ENCODE measurements at regions not wholly inside any gene's neighbourhood (a gene's known extent, or its start where the extent isn't known, plus 50 kb on each side); places are given as distances from the start of the nearest gene placed in this dataset.
A peak's percentile ranks its signal among the peaks of the same experiment; 100 is the strongest.

DNA sequence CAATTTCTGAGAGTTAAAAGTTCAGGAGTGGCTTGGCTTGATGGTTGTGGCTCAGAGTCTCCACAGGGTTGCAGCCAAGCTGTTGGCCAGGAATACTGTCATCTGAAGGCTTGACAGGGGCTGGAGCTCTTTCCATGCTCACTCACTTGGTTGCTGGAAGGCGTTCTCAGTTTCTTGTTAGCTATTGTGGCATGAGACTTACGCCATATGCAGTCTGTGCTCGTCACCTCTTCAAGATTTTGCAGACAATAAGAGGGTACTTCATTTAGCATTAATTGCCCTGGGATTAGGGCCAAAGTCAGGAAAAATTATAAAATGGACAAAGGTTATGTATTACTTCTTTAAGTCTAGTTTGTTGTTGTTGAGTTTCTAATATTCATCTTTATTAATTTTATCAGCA, 380.6 kb upstream of the MAP3K7 start:
- no peak for DNase-seq (ENCODE audit: low spot score)

DNA sequence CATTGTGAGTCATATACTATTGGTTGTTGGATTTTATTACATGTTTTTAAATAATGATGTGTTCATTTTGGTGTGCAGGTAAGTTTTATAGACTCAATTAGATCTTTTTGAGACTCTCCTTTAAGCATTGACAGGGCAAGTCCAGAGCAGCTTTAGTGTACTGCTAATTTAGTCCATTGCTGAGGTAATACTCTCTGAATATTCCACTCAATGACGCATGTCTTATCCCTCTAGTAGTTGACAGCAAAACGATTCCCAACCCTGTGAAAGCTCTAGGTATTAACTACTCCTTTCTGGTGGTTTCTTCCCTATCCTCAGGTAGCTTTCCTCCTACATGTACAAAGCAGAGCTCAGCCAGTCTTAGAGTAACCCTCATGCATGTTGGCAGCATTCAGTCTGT, 373.5 kb upstream of the MAP3K7 start:
- DNase-seq (ENCODE audit: low spot score) = no peak

DNA sequence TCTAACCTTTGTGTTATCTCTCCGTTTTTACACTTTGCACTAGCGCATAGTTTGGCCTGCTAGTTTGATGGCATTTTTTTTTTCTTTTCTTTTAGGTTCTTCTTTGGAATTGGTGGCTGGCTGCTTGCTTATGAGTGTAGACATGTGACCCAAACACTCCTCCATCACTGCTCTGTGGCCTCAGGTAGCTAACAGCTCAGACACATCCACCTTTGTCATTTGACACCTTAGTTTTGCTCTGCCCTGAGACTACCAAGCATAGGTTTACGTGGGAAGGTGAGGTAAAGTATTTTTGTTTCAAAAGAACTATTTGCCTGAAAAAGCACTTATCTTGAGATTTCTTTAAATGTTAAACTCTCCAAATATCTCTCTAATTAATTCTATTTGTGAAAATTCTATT, 368.4 kb upstream of the MAP3K7 start:
- DNase-seq (ENCODE audit: low spot score) = no peak

DNA sequence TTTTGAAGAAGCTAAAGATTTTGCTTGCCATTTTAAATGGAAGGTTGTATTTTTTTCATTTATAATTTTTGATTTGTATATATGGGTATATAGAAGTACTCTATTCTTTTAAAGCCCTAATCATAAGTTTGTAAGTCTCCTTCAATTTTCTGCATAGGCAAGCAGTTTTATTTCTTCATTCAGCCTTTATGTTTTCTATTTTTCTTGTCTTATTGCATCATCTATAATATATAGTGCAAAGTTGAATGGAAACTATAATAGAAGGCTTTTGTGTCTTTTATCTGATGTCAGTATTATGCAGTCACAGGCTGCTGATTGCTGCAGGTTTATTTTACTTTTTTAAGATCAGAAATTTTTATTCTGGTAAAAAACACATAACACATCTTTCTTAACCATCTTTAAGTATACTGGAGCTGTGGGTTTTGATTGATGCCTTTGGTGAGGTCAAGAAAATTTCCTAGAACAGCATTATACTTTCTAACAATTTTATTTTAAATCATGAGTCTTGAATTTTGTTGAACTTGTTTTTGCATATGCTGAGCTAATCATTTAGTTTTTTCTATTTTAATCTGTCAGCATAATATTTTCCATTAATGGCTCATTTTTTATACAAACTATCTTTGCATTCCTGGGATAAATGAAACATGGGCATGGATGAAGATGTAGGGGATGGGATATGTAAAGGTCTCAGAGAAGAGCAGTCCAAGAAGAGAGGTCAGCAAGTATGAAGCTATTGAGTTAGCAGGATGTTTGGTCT, 366.7 kb upstream of the MAP3K7 start:
- no peak for DNase-seq (ENCODE audit: low spot score)

DNA sequence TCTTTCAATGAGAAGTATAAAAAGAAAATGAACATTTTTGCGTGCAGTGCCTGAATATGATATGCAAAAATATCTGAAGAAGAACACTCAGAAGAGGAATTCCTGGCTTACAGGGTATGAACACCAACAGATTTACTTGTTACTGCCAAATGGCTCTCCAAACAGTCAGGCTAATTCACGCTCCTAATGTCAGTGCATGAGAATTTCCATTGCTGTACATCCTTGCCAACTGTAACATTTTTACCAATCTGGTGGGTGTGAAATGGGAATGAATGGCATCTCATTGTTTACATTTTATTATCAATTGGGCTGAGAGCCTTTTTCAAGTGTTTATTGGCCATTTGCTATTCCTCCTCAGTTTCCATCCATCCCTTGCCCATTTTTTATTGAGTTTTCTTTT, 365.3 kb upstream of the MAP3K7 start:
- DNase-seq (ENCODE audit: low spot score) = no peak

DNA sequence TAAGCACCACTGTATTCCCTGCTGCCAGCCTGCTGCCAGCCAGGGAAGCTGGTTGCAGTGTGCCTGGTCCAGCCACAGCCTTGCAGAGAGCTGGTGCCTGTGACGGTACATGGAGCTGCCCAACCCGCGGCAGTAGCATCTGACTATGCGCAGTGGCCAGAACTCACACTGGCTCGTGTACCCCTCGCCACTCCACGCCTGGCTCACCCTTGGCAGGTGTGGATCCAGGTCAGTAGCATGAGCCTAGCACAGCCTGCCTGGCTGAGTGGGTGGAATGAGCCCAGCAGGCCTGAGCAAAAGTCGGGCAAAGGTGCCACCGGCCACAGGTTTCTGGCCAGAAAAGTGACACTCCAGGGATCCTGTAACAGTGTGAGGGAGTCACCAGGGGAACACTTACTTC, 361.7 kb upstream of the MAP3K7 start:
- DNase-seq (ENCODE audit: low spot score) = no peak

DNA sequence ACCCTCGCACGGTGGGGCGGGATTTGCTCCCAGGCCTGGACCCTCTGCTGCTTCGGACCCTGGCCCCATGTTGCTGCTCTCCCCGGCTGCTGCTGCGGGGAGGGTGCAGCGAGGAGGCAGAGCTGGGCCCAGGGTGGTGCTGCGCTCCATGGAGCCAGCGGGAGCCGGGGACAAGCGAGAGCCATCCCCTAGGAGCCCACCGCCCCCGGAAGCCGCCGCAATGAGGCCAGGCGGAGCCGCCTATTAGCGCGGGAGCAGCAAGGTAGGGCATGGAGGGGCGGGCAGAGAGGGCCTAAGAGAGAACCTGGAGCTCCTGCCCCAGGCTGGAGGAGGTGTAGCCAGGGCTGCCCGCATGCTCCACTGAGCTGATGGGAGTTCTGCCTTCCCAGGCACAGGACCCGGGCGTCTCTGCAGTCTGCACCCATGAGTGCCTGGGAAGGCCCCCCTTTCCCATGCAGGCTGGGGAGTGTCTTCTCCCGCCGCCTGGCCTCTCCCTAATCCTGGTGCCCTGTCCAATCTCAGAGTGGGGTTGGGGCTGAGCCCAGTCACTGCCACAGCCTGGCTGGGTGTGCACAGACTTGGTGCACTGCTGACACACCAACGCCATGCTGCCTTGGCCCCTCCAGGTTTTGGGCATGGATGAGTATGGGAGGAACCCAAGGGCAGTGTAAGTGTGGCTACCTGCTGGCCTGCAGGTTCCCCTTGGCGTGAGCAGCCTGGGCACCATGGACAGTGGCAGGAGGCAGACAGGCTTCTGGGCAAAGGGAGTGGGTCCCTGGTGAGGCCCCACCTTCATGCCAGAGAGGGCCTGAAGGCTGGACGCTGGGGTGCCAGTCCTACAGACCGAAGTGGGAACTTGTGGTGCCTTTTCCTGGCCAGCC, 360.6 kb upstream of the MAP3K7 start:
- no peak for DNase-seq (ENCODE audit: low spot score)

DNA sequence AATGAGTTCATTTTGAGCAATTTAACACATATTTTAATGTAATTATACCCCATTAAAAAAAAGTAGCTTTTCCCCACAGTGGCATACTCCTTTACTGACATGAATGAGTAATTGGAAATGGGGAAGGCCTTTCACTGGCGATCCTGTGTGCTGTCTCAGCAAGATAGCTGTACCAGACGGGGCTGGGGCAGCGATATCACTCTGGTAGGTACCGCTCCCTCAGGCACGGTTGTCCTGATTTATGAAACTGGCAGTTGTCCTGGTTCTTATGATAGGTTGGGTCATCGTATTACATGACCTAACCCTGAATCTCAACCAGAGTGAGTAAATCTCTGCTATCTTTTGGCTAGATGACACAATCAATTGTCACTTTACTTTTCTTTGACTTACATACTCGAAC, 355.0 kb upstream of the MAP3K7 start:
- DNase-seq (ENCODE audit: low spot score) = no peak

DNA sequence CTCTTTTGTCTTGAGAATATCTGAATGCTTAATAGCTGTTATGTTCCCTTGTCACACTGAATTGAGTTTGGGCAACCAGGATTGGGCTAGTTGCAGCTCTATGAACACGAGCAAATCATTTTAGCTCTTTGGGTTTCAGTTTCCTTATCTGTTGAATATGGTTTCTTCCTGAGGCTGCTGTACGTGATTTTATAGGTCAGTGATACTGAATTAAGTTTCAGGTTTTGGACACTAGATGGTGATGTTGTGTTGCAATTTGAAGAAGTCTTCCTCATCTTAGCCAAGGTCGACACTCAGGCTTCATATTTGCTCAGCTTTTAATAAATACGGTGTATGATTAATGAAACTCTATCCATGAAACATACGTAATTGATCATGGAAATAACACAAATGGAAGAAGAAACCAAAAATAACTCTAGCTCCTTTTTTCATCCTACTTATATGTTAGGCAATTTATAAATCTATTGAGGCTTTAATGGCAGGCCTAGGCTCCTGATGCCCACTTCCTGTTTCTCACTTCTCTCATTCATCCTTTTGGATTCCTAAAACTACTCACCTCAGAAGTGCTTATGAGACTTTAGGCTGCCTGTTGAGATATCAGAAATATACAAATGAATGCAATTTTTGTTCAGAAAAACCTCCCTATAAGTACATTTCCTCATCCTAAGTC, 354.1 kb upstream of the MAP3K7 start:
- DNase-seq (ENCODE audit: low spot score) = peak; percentile 54

DNA sequence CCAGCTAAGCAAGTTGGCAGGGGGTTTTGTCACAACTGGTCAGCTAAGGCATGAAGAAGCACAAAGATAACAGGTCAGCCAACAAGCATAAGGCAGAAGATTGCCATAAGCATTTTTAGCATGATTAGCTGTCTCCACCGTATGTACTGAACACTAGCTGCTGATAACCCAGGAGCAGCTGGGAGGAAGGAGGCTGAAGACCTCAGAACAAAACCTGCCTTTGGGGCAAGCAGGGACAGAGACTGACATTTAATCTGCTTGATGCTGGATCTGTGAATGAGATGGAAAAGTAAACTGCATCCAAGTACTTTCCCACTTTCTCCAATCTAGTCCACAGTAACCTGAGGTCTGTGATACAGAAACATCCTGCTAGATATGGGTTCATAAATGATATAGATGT, 353.0 kb upstream of the MAP3K7 start:
- DNase-seq (ENCODE audit: low spot score) = no peak

DNA sequence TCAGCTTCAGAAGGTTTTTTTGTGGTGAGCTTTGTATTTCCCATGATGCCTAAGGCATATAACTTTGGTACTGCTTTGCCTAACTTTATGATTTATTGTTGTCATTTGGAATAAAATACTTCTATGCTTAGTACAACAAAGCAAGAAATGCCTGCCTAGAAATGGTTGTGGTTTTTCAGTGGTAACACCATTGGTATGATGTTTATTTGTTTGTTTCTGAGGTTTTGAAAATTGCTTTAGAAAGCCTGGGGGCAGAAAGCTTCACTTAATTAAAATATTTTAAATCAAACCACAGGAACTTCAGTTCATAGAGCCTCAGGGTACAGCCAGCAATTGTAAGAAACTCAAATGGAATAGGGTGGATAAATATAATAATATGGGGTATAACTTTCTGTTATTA, 351.2 kb upstream of the MAP3K7 start:
- no peak for DNase-seq (ENCODE audit: low spot score)

DNA sequence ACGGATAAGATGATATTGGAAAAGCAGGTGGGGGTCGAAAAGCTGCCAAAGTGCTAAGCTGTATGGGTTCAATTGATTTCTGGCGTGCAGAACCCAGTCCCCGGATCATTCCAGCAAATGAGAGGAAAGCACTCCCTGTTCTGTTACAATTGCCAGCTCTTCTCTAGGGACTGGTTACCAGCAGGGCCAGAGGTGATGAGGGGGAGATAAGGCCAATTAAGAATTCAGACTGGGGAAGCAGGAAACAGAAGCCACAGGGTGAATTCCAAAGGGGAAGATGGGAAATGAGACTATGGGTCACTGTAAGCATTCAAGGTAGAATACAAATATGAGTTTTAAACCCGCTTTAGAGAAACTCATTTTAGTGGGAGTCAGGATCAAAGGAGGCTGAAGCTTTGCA, 349.4 kb upstream of the MAP3K7 start:
- DNase-seq (ENCODE audit: low spot score) = no peak

DNA sequence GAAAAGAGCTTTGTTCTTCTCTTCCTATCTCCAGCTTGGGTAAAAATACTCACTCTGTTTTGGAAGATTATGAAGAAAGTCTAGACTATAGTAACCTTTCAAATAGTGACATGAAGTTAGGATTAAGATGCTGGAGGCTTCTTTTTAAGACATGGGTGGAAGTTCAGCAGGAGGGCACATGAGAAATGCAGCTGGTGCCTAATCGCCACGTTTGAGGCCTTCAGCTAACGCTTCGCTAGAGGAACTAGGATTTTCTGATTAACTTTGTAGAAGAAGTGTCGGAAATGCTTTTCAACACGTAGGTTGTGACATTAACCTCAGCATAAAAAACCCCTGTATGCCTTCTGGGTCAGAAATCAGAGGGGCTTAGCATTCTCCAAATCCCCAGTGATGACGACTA, 348.1 kb upstream of the MAP3K7 start:
- no peak for DNase-seq (ENCODE audit: low spot score)

DNA sequence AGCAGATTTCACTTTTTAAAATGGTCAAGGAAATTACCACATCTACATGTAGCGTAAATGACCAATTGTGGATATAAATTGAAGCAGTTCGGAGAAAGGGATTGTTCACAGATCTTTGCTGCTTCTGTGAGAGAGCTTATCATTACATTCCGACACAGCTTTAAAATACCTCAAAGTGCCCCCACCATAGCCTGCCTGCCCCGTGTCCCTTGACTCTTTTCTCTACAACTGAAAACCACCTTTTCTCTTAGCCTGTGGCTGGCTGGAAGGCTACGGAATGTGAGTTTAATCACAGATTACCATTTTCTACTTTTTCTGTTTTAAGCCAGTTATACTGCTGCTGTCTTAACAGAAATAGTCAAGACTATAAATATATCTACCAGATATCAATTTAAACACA, 347.2 kb upstream of the MAP3K7 start:
- no peak for DNase-seq (ENCODE audit: low spot score)

DNA sequence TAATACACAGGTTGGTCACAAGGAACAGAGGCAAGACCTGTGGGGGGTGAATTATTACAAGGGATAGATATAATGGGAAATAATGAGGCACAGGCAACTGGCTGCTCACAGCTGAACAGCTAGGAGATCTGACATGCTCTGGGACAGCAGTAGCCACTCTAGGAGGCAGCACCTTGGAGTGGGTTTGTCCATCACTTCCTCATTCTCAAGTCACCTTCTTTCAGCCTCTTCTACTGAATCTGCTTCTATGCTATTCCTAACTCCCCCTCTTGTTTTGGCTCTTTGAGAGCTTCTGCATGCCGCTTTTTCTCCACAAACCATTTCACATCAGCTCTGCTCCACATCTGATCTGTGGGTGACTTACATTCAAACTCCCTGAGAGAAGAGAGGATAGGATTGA, 345.5 kb upstream of the MAP3K7 start:
- no peak for DNase-seq (ENCODE audit: low spot score)

DNA sequence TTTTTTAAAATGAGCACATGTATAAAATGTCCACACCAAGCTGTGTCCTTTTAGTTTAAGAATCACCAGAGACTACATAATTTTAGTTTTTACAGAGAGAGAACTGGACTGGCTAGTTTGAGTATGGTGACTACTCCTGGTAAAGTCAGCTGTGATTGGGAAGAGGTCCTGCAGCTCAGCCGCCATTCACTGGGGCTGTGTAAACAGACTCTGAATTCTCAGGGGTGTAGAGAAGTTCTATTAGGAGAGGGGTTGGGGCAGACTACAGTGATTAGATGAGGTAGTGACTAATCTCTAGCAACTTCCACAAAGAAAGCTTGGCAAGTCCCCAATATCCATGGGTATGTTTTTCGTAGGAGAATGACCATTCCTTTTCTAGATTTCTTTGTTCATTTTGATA, 341.2 kb upstream of the MAP3K7 start:
- no peak for DNase-seq (ENCODE audit: low spot score)

DNA sequence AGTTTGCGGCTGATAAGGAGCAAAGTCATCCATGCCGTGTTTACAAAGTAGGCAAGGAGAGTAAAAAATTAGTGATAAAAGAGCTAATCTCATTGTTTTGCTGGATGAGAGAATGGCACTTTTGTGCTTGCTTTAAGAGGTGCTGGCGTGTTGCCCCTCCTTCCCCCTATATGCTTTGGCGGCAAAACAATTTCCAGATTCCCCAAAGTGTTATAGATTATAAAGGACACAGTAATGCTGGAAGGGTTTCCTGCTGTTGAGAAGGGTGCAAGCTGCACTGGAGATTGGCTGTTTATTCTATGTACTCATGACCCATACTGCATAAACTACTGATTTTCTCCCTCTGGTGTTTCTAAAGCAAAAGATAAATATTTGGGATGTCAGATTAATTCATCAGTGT, 338.9 kb upstream of the MAP3K7 start:
- DNase-seq (ENCODE audit: low spot score) = no peak

DNA sequence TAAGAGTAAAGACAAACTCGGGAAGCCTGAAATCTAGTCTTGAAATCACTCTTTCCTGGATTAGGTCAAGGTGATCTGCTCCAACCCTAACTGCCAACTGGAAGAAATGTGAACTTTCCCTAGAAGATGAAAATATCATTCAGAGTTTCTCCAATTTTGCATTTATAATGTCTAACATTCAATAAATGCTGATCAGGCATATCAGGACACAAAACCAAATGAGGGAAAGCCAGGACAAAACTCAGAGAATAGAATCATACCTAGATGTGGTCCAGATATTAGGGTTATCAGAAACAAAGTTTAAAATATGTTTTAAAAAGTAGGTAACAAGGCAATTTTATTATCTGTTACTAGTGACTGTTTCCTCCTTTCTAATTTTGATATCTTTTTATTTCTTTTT, 335.5 kb upstream of the MAP3K7 start:
- no peak for DNase-seq (ENCODE audit: low spot score)

DNA sequence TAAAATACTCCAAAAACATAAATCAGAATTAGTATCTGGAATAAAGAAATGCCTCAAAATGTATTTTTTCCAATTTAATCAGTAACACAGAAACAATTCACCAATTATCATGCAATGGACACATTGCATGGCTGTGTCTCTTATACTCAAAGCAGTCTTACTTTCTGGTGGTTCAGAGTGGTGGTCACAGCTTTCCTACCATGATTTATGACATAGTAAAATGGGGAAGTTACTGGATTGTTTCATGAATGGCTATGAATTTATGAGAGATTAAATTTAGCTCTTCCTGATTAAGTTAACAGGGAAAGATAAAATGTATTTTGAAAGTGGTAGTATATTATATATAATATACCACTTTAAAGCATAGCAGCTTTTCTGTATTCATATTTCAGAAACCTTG, 331.5 kb upstream of the MAP3K7 start:
- DNase-seq (ENCODE audit: low spot score) = no peak

DNA sequence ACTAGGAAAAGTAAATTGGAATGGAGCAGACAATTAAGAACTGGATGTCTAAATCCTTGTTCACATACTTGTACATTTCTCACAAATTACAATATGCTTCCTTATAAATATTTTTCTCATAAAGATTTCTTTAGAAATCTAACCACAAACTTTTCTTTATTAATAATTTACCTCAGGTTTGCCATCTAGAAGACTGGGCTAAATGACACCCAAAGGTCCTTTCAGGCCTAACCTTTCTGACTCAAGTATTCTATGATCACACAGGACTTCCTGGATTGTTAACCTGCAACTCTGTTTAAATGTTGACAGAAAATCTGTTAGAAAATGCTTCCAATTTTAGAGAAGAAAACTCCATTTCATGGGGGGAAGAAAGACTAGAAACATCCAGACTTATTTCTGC, 330.5 kb upstream of the MAP3K7 start:
- no peak for DNase-seq (ENCODE audit: low spot score)

DNA sequence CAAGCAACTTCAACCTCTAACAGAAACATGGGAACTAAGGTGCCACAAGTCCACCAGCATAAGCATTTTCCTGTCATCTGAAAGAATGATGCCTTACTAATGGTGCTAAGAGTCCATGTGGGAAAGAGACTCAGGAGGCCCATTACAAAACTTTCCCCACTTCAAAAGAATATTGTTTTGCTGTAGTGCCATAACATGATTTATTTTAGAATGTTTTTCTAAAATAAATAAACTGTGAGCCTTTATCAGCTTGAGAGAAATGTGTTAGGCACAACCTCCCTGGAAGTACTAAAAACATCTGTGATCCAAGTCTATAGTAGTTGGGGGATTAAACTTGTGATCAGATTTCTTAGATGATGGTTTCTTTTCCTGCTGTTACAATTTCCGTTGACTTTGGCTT, 330.1 kb upstream of the MAP3K7 start:
- DNase-seq (ENCODE audit: low spot score) = no peak

DNA sequence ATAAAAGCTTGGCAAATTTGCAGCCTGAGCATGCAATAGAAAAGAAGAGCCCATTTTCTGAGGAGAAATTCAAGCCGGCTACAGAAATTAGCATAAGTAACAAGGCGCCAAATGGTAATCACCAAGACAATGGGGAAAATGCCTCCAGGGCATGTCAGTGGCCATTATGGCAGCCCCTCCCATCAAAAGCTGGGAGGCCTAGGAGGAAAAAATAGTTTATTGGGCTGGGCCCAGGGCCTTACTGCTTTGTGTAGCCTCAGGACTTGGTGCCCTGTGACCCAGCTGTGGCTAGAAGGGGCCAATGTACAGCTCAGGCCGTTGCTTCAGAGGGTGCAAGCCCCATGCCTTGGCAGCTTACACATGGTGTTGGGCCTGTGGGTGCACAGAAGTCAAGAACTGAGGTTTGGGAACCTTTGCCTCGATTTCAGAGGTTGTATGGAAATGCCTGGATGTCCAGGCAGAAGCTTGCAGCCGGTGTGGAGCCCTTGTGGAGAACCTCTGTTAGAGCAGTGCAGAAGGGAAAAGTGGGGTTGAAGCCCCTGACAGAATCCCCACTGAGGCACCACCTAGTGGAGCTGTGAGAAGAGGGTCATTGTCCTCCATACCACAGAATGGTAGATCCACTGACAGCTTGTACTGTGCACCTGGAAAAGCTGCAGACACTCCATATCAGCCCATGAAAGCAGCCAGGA, 328.5 kb upstream of the MAP3K7 start:
- DNase-seq (ENCODE audit: low spot score) = no peak

DNA sequence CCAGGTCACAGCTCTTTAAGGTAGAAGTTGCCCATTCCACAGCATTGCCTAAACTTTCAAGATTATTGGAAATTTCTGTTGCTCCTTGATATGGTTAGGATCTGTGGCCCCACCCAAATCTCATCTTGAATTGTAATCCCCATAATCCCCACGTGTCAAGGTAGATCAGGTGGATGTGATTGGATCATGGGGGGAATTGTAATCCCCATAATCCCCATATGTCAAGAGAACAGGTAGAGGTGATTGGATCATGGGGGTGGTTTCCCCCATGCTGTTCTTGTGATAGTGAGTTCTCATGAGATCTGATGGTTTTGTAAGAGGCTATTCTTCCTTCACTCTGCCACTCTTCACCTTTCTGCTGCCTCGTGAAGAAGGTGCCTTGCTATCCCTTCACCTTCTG, 327.4 kb upstream of the MAP3K7 start:
- no peak for DNase-seq (ENCODE audit: low spot score)
